ENCODE measurements at regions not wholly inside any gene's neighbourhood (a gene's known extent, or its start where the extent isn't known, plus 50 kb on each side); places are given as distances from the start of the nearest gene placed in this dataset.

DNA sequence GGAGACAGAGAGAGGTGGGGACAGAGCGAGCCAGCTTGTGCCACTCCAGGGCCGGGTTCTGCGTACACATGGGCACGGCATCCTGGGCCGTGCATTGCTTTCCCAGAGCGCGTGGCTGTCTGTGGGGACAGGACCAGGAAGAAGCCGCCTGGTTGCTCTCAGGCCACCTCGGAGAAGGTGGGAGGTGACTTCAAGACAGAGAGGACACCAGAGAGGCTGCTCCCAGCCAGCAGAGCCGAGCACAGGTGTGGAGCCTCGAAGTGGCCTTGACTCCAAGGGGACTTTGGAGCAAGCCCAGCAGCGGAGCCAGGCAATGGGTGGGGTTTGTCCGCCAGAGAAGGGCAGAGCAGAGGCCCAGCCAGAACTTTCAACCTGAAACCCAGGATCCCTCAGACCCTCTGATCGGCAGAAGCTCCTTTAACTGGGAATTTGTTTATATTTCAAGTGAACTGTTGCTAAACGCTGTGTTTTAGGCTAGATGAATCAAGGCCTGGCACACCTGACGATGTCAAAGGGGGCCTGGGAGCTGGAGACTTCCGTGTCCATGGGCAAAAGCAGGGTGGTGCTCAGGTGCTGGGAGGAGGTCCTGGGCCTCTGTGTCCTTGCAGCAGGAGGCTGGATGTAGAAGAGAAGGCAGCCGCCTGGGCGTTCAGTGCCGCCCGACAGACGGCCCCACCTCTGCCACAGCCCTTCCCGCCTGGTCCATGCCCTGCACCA is 262.1 kb downstream of the DLL1 start:
- TF ChIP-seq, protein P1, sequence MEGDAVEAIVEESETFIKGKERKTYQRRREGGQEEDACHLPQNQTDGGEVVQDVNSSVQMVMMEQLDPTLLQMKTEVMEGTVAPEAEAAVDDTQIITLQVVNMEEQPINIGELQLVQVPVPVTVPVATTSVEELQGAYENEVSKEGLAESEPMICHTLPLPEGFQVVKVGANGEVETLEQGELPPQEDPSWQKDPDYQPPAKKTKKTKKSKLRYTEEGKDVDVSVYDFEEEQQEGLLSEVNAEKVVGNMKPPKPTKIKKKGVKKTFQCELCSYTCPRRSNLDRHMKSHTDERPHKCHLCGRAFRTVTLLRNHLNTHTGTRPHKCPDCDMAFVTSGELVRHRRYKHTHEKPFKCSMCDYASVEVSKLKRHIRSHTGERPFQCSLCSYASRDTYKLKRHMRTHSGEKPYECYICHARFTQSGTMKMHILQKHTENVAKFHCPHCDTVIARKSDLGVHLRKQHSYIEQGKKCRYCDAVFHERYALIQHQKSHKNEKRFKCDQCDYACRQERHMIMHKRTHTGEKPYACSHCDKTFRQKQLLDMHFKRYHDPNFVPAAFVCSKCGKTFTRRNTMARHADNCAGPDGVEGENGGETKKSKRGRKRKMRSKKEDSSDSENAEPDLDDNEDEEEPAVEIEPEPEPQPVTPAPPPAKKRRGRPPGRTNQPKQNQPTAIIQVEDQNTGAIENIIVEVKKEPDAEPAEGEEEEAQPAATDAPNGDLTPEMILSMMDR (conservative IDR thresholded peaks at IDR 0.05; ENCODE audit: low read depth, low read length), result no peak
- no peak for DNase-seq (ENCODE audit: low read depth)
- H3K4me3 ChIP-seq (ENCODE audit: low read depth, low read length), result no peak overlapping the region

DNA sequence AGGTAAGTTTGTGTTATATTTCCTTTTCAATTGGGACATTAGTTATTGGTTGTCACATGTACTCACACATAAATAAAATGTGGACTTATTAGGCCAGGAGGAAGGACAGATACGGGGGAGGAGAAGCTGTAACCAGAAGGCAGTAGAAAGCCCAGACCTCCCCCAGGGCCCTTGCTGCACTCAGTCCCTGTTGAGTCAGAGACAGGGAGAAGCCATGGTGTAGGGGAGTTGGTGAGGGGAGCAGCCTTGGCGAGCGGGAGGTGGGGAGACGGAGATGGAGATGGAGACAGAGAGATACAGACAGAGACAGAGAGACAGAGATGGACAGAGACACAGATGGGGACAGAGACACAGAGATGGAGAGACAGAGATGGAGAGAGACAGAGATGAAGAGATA is 263.2 kb downstream of the DLL1 start:
- DNase-seq (ENCODE audit: low read depth), result no peak

DNA sequence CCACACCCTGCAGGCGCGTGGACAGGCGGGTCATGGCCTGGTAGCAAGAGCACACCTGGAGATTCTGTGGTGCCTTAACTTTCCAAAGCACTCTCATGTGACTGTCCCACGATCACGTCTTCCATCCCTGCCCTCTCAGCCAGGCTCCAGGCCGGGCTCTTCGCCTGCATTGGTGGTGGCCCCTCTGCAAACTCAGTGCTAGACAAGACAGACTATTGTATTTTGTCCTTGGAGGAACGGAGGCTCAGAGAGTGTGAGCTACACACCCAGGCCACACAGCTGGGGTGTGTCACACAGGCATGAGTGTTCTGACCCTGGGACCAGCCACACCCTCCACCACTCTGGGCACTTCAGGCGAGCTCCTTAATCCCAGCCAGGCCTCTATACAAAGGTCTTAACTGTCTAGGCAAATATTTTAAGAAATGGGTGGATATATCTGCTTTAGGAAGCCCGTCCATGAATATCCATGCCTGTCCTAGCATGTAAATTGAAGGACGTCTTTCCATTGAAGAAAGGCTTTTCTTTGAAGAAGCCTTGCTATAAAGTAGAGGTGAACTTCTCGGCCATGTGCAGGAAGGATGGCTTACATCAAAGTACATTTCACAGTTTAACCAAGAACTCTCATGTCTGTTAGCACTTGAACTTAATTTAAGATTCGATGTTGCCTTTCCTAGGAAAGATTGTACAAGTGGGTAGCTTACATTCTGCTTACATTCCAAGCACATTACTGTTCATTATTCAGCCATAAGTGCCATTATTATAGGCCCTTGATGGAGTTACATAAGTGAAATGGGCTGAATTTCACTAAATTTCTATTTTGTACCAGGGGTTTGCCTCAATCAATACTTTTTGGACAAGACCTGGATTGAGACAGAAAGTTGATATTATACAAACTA is 263.9 kb downstream of the DLL1 start:
- TF ChIP-seq, protein P1 (conservative IDR thresholded peaks at IDR 0.05; ENCODE audit: low read depth, low read length), result no peak
- no peak overlapping the region for H3K4me3 ChIP-seq (ENCODE audit: low read depth, low read length)
- no peak for DNase-seq (ENCODE audit: low read depth)

More for the DNA sequence above, 263.2 kb downstream of the DLL1 start:
- TF ChIP-seq, protein P1 (conservative IDR thresholded peaks at IDR 0.05; ENCODE audit: low read depth, low read length), result no peak
- H3K4me3 ChIP-seq (ENCODE audit: low read depth, low read length), result no peak overlapping the region

DNA sequence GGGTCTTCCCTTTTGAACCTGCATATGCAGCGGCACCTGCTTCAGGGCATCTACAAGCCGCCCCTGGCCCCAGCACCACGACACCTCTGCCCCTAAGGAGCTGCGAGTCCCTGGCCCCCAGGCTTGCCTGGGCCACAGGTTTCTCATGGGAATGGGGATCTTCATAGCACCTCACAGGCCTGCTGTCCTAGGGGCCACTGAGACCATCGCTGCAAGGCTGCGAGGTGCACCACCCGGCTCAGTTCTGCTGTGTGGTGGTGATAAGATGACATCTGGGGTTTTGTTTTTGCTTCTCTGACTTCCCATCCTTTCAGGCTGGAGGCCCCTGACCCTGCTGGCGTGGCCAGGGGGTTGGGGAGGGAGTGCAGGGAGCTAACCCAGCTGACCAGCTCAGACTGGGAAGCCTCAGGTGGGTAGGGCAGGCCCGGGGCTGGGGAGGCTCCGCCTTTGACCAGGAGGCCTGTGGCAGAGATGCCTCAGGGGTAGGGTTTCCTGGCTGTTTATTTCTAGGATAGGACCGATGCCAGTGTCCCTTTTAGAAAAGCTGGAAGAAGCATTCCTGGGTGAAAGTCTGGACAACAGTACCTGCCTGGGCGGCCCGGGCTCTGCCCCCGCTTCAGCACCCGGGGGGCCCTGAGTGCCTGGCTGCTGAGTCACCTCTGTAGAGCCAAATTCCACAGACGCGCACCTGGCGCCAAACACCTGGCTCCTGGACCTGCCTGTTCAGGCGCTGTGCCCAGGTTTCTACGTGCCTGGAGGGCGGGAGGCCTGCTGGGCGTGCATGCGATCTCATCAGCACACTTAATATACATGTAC is 264.7 kb downstream of the DLL1 start:
- no peak overlapping the region for H3K4me3 ChIP-seq (ENCODE audit: low read depth, low read length)
- TF ChIP-seq, protein P1 (conservative IDR thresholded peaks at IDR 0.05; ENCODE audit: low read depth, low read length), result no peak
- no peak for DNase-seq (ENCODE audit: low read depth)

DNA sequence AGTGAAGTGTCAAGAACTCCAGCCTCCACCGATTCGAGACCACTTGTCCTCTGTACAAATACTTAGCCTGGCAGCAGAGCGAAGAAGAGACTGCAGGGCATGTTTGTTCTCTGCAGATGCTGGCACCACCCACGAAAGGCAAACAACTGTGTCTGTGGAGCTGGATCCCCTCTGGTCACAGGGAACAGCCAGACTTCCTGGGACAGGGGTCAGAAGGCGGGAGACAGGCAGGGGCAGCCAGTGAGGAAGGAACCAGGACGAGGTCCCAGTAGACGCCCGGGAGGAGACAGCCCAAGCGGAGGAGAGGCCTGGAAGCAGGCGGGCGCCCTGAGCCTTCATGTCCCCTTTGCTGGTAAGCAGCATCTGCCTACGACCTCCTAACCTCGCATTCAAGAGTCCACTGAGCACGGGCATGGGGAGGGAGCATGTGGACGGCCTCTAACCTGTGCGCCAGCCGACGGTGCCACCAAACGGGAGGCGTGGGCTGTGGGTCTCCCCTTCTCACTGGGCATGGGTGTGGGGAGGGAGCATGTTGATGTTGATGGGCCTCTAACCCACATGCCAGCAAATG is 265.5 kb downstream of the DLL1 start:
- no peak for DNase-seq (ENCODE audit: low read depth)
- TF ChIP-seq, protein P1 (conservative IDR thresholded peaks at IDR 0.05; ENCODE audit: low read depth, low read length), result no peak
- H3K4me3 ChIP-seq (ENCODE audit: low read depth, low read length), result no peak overlapping the region

DNA sequence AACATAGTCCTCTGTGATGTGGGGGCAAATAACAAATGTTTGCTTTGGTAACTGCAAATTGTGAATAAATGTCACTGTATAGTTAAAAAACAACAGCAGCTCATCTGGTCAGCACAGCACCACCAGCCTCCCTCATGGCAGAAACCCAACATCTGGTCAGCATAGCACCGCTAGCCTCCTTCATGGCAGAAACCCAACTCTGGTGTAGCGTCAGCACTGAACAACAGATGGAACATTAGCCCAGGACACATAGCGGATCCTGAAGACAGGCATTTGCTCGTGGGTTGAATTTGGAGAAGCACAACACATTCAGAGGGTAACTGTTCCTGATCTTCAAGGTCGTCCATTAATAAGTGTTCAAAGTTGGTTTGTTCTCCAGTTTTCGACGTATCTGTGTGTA is 265.9 kb downstream of the DLL1 start:
- TF ChIP-seq, protein P1 (conservative IDR thresholded peaks at IDR 0.05; ENCODE audit: low read depth, low read length), result no peak
- no peak overlapping the region for H3K4me3 ChIP-seq (ENCODE audit: low read depth, low read length)
- no peak for DNase-seq (ENCODE audit: low read depth)

All from epithelial cell of proximal tubule (primary cell).